GM15510 (cell line): ENCODE measurements at regions not wholly inside any gene's neighbourhood (a gene's known extent, or its start where the extent isn't known, plus 50 kb on each side); places are given as distances from the start of the nearest gene placed in this dataset.

Experiments used
- POLR2A ChIP-seq: IDR thresholded peaks from 3 replicates; pipeline ENCODE4 v1.6.1; 2011; ENCODE audit warnings: borderline replicate concordance; ENCODE audit not compliant: insufficient read length; ENCODE audit errors: extremely low read depth

- TF ChIP-seq POLR2A: no peak
Observed at GRCh38 chrX:13518126-13518525, 51.3 kb upstream of the EGFL6 start.

- TF ChIP-seq POLR2A: no peak
Observed at GRCh38 chrX:13515211-13515930, 54.0 kb upstream of the EGFL6 start.

- no peak for TF ChIP-seq POLR2A
Observed at GRCh38 chrX:13511944-13512330, 57.5 kb upstream of the EGFL6 start.

- no peak for TF ChIP-seq POLR2A
Observed at GRCh38 chrX:13511241-13511943, 58.0 kb upstream of the EGFL6 start.

- no peak for TF ChIP-seq POLR2A
Observed at GRCh38 chrX:13507893-13508292, 61.5 kb upstream of the EGFL6 start.

- no peak for TF ChIP-seq POLR2A
Observed at GRCh38 chrX:13506574-13506973, 62.8 kb upstream of the EGFL6 start.

- TF ChIP-seq POLR2A: no peak
Observed at GRCh38 chrX:13502590-13502989, 66.8 kb upstream of the EGFL6 start.

GRCh38 chrX:13499736-13500135 lies 69.7 kb upstream of the EGFL6 start:
- TF ChIP-seq POLR2A: no peak

- TF ChIP-seq POLR2A: no peak
Observed at GRCh38 chrX:13498238-13498637, 71.2 kb upstream of the EGFL6 start.

GRCh38 chrX:13495232-13495631 lies 74.2 kb upstream of the EGFL6 start:
- no peak for TF ChIP-seq POLR2A

GRCh38 chrX:13494562-13494961 lies 74.8 kb upstream of the EGFL6 start:
- no peak for TF ChIP-seq POLR2A

- TF ChIP-seq POLR2A: no peak
Observed at GRCh38 chrX:13493659-13494058, 75.7 kb upstream of the EGFL6 start.

GRCh38 chrX:13492286-13492685 lies 77.1 kb upstream of the EGFL6 start:
- no peak for TF ChIP-seq POLR2A

- no peak for TF ChIP-seq POLR2A
Observed at GRCh38 chrX:13491061-13491460, 78.3 kb upstream of the EGFL6 start.

- TF ChIP-seq POLR2A: no peak
Observed at GRCh38 chrX:13489454-13489853, 79.9 kb upstream of the EGFL6 start.
